TTC549 (cell line): ENCODE measurements at regions not wholly inside any gene's neighbourhood (a gene's known extent, or its start where the extent isn't known, plus 50 kb on each side); places are given as distances from the start of the nearest gene placed in this dataset.

Source experiments
- FAIRE-seq: peaks from 2 replicates; lab custom pipeline; 2012; peaks lifted over from hg19 to GRCh38; lab: Jason Lieb, UNC

DNA sequence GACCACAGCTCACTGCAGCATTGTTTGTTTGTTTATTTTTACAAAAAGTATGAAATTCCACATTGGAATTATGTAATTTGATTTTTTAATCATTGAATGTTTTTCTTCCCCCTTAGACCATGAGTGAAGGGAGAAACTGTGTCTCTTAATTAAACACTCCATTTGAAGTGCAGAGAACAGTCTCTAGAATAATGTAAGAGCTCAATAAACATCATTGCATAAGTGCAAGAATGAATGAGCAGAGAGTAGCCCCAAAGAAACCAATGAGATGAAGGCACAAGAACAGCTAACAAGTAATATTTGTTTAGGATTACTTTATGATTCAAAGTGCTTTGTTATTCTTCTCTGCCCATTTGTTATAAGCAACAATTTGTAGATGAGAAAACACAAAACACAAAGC lies 921.3 kb upstream of the LCORL start:
- FAIRE-seq = no peak

GRCh38 chr4:18938343-18939099 lies 917.0 kb upstream of the LCORL start:
- no peak for FAIRE-seq

DNA sequence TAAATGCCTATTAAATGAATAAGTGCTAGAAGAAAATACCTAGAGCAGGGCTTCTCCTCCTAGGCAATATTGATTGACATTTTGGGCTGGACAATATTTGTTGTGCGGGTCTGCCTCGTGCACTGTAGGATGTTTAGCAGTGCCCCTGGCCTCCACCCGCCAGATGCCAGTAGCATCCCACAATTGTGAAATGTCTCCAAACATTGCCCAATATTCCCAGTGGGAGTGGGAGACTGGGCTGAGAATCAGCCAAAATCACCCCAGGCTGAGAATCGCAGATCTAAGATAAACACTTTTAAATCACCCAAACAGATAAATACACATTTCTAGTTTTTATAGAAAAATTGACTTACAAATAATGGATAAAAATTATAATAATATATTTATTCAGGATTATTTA lies 916.2 kb upstream of the LCORL start:
- FAIRE-seq = no peak

GRCh38 chr4:18937080-18937479 lies 915.5 kb upstream of the LCORL start:
- FAIRE-seq = no peak

GRCh38 chr4:18935659-18936345 lies 914.2 kb upstream of the LCORL start:
- FAIRE-seq = no peak

DNA sequence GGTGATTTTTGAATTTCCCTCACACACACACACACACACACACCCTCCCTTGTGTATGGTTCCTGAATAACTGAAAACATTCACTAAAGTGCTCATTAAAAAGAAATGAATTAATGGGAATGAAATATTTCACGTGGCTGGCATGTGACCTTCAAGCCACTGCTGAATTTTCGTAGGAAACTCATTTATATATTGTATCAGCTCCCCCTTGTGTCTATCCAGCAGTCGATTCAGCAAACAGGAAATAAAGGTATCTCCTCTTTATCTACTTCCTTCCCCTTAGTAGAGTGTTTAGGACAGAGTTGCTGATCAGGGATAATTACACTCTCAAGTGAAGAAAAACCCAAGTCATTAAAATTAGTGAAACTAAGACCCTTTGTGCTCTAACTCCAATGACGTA lies 912.6 kb upstream of the LCORL start:
- no peak for FAIRE-seq

DNA sequence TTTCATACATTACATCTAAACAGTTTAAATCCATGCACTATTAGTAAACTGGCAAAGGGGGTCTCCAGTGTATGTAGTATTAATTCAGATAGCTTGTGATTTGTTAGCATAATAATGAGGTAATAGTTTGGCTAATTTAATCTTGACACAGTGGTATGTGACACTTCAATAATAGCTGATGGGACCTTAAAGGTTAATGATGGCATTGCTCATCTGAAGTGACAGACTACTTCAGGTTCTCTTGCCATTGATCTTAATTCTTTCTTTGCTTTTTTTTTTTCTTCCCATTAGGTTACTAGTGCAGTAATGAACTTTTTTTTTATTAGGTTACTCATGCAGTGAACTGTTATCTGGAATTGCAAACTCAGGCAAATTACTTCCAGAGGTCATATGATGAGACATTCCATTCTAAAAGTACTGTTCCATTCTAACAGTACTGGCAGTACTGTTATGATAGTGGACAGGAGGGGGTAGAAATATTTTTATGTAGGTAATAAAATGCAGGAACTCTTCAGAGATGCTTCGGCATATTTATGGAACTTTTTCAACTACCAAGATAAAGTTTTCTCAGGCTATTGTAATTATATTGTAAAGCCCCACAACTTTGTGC lies 911.3 kb upstream of the LCORL start:
- no peak for FAIRE-seq

- no peak for FAIRE-seq
Observed at GRCh38 chr4:18931643-18932377, 910.3 kb upstream of the LCORL start.

DNA sequence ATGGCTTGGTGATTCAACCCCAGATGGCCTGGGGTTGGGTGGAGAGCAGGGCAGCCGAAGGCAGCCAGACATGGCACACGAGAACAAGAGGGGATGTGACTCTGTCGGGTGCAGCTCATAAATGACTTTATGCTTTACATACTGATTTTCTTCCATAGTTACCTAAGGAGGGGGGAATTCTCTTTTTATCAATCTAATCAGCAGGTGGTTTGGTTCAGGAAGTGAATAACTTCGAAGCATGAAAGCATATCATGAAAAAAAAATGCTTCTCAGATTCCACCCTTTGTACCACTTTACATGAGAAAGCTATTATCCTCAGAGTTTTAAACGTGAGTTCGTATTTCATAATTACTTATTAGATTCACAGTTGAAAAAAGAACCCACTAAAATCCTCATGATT lies 908.9 kb upstream of the LCORL start:
- FAIRE-seq = no peak

DNA sequence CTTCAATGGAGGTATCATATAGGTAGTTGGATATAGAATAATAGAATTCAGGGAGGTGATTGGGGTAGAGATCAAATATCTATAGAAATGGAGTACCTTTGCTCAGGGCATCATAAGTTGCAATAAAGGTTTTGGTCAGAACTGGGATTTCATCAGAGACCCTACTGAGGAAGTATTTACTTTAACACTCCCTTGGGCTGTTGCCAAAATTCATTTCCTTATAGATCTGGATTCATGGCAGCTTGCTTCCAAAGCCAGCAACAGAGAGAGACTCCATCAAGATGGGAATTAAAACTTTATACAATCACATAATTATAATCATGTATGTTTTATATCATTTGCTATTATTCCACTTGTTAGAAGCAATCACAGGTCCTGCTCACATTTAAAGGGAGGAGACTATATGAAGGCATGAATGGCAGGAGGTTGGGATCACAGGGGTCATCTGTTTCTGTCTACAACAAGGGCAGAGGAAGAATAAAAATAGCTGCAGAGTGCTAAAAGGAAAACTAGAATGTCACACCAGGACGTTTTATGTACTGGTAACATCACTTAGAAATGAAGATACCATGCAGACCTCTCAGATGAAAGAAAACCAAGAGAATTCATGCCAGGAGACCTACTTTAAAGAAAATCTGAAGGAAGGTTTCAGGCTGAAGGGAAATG lies 902.1 kb upstream of the LCORL start:
- FAIRE-seq = no peak

GRCh38 chr4:18917689-18918088 lies 896.1 kb upstream of the LCORL start:
- no peak for FAIRE-seq

GRCh38 chr4:18914182-18914581 lies 892.6 kb upstream of the LCORL start:
- no peak for FAIRE-seq

- FAIRE-seq = no peak
Observed at GRCh38 chr4:18894928-18895327, 873.4 kb upstream of the LCORL start.

DNA sequence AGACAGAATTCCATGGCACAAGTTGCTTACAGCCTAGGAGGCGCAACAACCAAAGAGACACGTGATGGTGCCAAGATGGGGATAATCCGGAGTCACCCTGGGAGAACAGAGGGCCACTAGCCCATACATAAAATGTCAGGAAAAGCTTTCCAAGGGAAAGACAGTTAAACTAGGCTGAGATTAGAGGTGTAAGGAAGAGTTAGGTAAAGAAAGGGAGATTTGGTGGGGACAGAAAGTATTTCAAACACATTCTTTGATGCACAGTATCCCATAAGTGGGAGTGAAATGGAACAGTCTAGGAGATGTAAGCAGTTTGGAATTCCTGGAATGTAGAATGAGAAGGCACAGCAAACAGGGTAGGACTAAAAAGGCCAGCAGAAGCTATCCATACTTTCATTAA lies 860.9 kb upstream of the LCORL start:
- no peak for FAIRE-seq

DNA sequence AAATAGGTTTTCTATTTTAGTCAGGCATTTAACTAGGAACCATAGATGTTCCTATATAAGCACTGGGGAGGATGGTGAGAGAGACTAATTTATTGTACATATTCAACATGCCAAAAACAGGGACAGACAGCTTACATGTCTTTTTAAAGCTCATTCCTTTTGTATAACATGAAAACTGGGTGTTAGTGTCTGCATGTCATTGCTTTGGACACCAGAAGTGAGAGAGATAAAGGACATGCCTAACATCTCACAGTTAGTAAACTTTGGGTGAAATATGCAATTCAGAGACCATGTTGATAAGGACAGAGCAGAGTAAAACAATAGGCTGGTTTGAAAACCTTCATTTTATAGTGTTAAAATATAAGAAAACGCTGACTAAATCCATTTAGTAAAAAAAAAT lies 860.0 kb upstream of the LCORL start:
- no peak for FAIRE-seq

DNA sequence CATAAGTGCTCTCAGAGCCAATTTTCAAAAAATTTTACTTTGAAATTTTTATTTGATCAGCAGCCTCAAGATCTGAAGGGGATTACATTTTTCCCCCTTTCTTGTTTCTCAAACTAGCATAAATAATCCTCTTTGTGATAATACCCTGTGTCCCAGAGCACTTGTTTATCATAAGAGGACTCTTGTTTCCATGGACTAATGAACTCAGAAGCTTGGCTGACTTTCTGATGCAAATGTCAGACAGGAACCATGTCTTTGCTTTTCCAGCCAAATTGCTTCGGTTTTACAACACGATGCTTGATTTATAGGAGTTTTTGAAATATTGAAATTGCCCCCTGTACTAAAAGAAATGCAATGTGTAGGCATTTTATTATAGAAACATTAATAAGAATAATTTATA lies 859.3 kb upstream of the LCORL start:
- no peak for FAIRE-seq

DNA sequence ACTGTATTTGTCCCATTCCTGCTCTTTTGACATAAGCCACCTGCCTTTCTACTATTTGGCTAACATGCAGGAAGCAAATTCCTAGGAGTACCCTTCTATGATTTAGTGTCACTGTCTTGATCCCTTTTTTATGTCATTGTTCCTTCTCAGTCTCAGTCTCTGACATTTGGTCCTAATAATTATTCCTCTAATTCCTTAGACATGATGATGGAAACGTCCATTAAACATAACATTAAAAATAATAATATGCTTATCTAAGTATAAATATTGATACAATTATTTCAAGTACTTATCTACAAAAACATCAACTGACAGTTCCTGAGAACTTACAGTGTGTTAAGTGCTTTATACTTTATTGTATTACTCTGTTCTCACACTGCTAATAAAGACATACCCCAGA lies 857.0 kb upstream of the LCORL start:
- FAIRE-seq = no peak

GRCh38 chr4:18869166-18869565 lies 847.6 kb upstream of the LCORL start:
- no peak for FAIRE-seq

DNA sequence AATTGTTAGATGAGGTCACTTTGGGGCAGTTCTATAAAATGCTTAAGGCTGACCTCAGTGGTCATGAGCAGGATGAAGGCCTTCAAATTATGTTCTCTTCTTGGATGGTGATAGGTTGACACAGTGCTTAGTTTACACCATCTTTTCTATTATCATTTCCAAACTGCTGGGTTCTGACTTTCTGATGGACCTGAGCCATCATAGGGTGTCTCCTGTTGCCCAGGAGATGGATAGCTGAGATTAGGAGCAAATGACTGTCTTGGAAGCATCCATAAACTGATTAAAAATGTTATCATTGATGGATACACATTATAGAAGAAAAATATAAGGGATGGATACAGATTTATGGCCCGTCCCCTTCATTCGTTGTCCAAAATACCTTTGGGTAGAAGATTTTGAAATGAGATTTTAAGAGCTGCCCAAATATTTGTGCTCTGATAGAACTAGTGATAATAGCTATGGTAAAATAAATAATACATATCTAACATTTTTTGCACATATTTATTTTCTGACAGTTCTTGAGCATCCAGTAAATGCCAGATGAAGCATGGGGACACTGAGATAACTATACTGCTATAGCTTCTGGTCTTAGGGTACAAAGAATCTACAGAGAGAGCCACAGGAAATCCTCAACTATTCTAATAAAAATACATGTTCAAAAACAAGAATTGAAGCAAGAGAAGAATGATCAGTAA lies 839.4 kb upstream of the LCORL start:
- no peak for FAIRE-seq

DNA sequence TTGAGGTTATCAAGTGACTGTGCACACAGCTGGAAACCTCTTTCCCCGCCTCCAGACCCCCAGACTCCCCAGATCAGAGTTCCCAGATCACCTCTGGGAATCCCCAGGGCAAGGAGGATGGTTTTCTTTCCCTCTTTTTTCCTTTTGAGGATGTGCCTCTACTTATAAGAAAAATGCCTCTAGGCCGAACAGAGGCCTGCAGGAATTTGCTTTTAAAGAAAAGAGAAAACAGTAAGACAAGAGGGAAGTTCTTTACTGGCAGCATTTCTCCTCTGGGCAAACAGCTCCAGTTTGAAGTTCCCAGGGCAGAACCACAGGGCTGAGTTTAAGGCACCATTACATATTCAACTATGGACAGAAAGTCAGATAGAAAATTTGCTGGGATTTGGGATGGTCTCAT lies 837.9 kb upstream of the LCORL start:
- FAIRE-seq = no peak

GRCh38 chr4:18858229-18858922 lies 836.8 kb upstream of the LCORL start:
- FAIRE-seq = no peak
